Keratinocyte (primary cell): ENCODE measurements at regions not wholly inside any gene's neighbourhood (a gene's known extent, or its start where the extent isn't known, plus 50 kb on each side); places are given as distances from the start of the nearest gene placed in this dataset.

Source experiments
- DNase-seq: peaks from one replicate; pipeline ENCODE4 v3.0.0-alpha.2; 2011; ENCODE audit warnings: low read depth, missing footprints, low spot score
- FAIRE-seq: peaks from 2 replicates; lab custom pipeline; 2011; peaks lifted over from hg19 to GRCh38; lab: Jason Lieb, UNC
- H2AFZ ChIP-seq: 2 replicates; pipeline ENCODE4 v1.6.0; 2012; ENCODE audit warnings: low read length, control low read depth, inconsistent platforms; ENCODE audit not compliant: control insufficient read depth
- H3K27ac ChIP-seq: 2 replicates; pipeline ENCODE4 v1.5.1; 2011; ENCODE audit warnings: low read length; ENCODE audit not compliant: control insufficient read depth, insufficient read depth
- H3K27me3 ChIP-seq: 3 replicates; pipeline ENCODE4 v1.6.0; 2011; ENCODE audit warnings: low read length; ENCODE audit not compliant: control insufficient read depth, insufficient read depth; ENCODE audit errors: extremely low read depth
- H3K36me3 ChIP-seq, 2 experiments: 2 replicates in 1 of 2; 3 replicates in 1 of 2; pipeline ENCODE4 v1.5.1; 2011; ENCODE audit warnings: low read length in 2 of 2, mild to moderate bottlenecking in 1 of 2; ENCODE audit not compliant: control insufficient read depth in 2 of 2, insufficient read depth in 2 of 2; ENCODE audit errors: extremely low read depth in 1 of 2
- H3K4me1 ChIP-seq: 3 replicates; pipeline ENCODE4 v1.5.1; 2011; ENCODE audit warnings: low read length; ENCODE audit not compliant: control insufficient read depth, insufficient read depth; ENCODE audit errors: extremely low read depth
- H3K4me2 ChIP-seq: 3 replicates; pipeline ENCODE4 v1.6.0; 2011; ENCODE audit warnings: low read depth, low read length; ENCODE audit not compliant: control insufficient read depth, insufficient read depth; ENCODE audit errors: extremely low read depth
- H3K4me3 ChIP-seq, 3 experiments: fragments of 200-600 bp in 1 of 3; sonication (generic) in 1 of 3; 2 replicates in 2 of 3; 3 replicates in 1 of 3; pipeline ENCODE4 v1.5.1; 2011 to 2016; ENCODE audit warnings: low read length in 3 of 3, mild to moderate bottlenecking in 3 of 3, control low read depth in 2 of 3, inconsistent platforms in 1 of 3, low read depth in 1 of 3, mixed read lengths in 1 of 3, mixed run types in 1 of 3, moderate library complexity in 1 of 3; ENCODE audit not compliant: control insufficient read depth in 2 of 3, insufficient read depth in 2 of 3; ENCODE audit errors: extremely low read depth in 1 of 3
- H3K79me2 ChIP-seq: 2 replicates; pipeline ENCODE4 v1.6.0; 2012; ENCODE audit warnings: low read length; ENCODE audit not compliant: control insufficient read depth, insufficient read depth
- H3K9ac ChIP-seq: 3 replicates; pipeline ENCODE4 v1.6.0; 2011; ENCODE audit warnings: low read length; ENCODE audit not compliant: control insufficient read depth, insufficient read depth; ENCODE audit errors: extremely low read depth
- H3K9me1 ChIP-seq: 3 replicates; pipeline ENCODE4 v1.6.0; 2011; ENCODE audit warnings: low read length; ENCODE audit not compliant: control insufficient read depth, insufficient read depth; ENCODE audit errors: extremely low read depth
- H3K9me3 ChIP-seq: 2 replicates; pipeline ENCODE4 v1.5.1; 2012; ENCODE audit warnings: low read depth, low read length; ENCODE audit not compliant: control insufficient read depth
- H4K20me1 ChIP-seq: 3 replicates; pipeline ENCODE4 v1.6.0; 2011; ENCODE audit warnings: low read length; ENCODE audit not compliant: control insufficient read depth, insufficient read depth; ENCODE audit errors: extremely low read depth
- EZH2 ChIP-seq: IDR thresholded peaks from one replicate; pipeline ENCODE4 v1.6.1; 2012; ENCODE audit warnings: inconsistent platforms, mild to moderate bottlenecking, low read length, moderate library complexity
- dilution Hi-C: fragments of 300-500 bp; cut with MboI; formaldehyde crosslinking; loops from one replicate; pipeline ENCODE4 v1.7.0; 2020; ENCODE audit warnings: low sequenced_read_pairs; ENCODE audit not compliant: extremely low pct_ligation_motif_present
- TF ChIP-seq, protein P1 (sequence below), 3 experiments: IDR thresholded peaks in 1 of 3; conservative IDR thresholded peaks in 1 of 3; optimal IDR thresholded peaks in 1 of 3; 2 replicates in 2 of 3; 3 replicates in 1 of 3; pipeline versions ENCODE3 to v1.5.1; 2011; ENCODE audit warnings: low read length in 3 of 3, mild to moderate bottlenecking in 3 of 3, moderate library complexity in 2 of 3, control low read depth in 1 of 3, inconsistent platforms in 1 of 3; ENCODE audit not compliant: insufficient read depth in 2 of 3; ENCODE audit errors: extremely low read depth in 1 of 3

- Histone ChIP-seq H4K20me1 (no peaks in the 10 kb centered on the region), H3K27ac (peak overlapping the region; percentile 87), H3K9me3 (no peaks in the 10 kb centered on the region), H3K9ac (peak overlapping the region; percentile 58), H3K79me2 (no peaks in the 10 kb centered on the region), H3K4me2 (peak overlapping the region; percentile 46), H3K4me1 (peaks cover 44% of the 10 kb centered on the region), H3K4me3 (no peak overlapping the region), H2AFZ (peak overlapping the region; percentile 59), H3K36me3 (no peaks in the 10 kb centered on the region), H3K27me3 (no peaks in the 10 kb centered on the region), H3K9me1 (no peaks in the 10 kb centered on the region)
- TF ChIP-seq, protein P1, sequence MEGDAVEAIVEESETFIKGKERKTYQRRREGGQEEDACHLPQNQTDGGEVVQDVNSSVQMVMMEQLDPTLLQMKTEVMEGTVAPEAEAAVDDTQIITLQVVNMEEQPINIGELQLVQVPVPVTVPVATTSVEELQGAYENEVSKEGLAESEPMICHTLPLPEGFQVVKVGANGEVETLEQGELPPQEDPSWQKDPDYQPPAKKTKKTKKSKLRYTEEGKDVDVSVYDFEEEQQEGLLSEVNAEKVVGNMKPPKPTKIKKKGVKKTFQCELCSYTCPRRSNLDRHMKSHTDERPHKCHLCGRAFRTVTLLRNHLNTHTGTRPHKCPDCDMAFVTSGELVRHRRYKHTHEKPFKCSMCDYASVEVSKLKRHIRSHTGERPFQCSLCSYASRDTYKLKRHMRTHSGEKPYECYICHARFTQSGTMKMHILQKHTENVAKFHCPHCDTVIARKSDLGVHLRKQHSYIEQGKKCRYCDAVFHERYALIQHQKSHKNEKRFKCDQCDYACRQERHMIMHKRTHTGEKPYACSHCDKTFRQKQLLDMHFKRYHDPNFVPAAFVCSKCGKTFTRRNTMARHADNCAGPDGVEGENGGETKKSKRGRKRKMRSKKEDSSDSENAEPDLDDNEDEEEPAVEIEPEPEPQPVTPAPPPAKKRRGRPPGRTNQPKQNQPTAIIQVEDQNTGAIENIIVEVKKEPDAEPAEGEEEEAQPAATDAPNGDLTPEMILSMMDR (optimal IDR thresholded peaks at IDR 0.05 in 1 of 3, IDR thresholded peaks at IDR 0.05 in 1 of 3, conservative IDR thresholded peaks at IDR 0.05 in 1 of 3; ENCODE audit: extremely low read depth in 1 of 3, insufficient read depth in 2 of 3, low read length in 3 of 3): no peak
- no peak for TF ChIP-seq EZH2
- FAIRE-seq (peak; percentile 39), DNase-seq (no peak)
- dilution Hi-C loops: no loop called here
Observed at GRCh38 chr1:8089535-8090228, 63.6 kb upstream of the ERRFI1 start.

- Histone ChIP-seq H3K9me1 (no peaks in the 10 kb centered on the region), H3K79me2 (no peaks in the 10 kb centered on the region), H3K4me2 (no peak overlapping the region), H4K20me1 (no peaks in the 10 kb centered on the region), H3K4me3 (no peak overlapping the region), H3K27me3 (no peaks in the 10 kb centered on the region), H2AFZ (no peak overlapping the region), H3K9me3 (no peaks in the 10 kb centered on the region), H3K36me3 (no peaks in the 10 kb centered on the region), H3K4me1 (peaks cover 37% of the 10 kb centered on the region), H3K9ac (no peak overlapping the region), H3K27ac (no peak overlapping the region)
- no peak for TF ChIP-seq EZH2
- TF ChIP-seq, protein P1 (optimal IDR thresholded peaks at IDR 0.05 in 1 of 3, IDR thresholded peaks at IDR 0.05 in 1 of 3, conservative IDR thresholded peaks at IDR 0.05 in 1 of 3; ENCODE audit: extremely low read depth in 1 of 3, insufficient read depth in 2 of 3, low read length in 3 of 3): no peak
- DNase-seq: no peak
- no peak for FAIRE-seq
- dilution Hi-C loops: no loop called here
Observed at GRCh38 chr1:8086055-8086454, 59.9 kb upstream of the ERRFI1 start.
